ENCODE measurements at regions not wholly inside any gene's neighbourhood (a gene's known extent, or its start where the extent isn't known, plus 50 kb on each side); places are given as distances from the start of the nearest gene placed in this dataset.

GRCh38 chr11:69429716-69430491 is 51.6 kb upstream of the LINC01488 start:
- Histone ChIP-seq H4K91ac (ENCODE audit: insufficient read length, low read depth, low read length) (no peak overlapping the region), H3K79me2 (ENCODE audit: insufficient read depth, low read length) (no peaks in the 10 kb centered on the region), H3K18ac (ENCODE audit: insufficient read length, low read depth, low read length) (no peak overlapping the region), H4K8ac (replicated peaks; ENCODE audit: insufficient read length, low read depth, low read length) (no peak overlapping the region), H2BK20ac (ENCODE audit: low read depth, low read length, poor library complexity, severe bottlenecking) (no peak overlapping the region), H3K14ac (ENCODE audit: insufficient read depth, low read length) (no peak overlapping the region; the same call in 1 of the 2 replicates), H3K27ac (ENCODE audit: insufficient read length, low read depth, low read length) (no peak overlapping the region), H3K23ac (ENCODE audit: insufficient read length, low read depth, low read length) (no peak overlapping the region), H3T11ph (ENCODE audit: low read length) (no peak overlapping the region), H3K9ac (ENCODE audit: extremely low read depth, insufficient read length, low read length) (no peak overlapping the region), H3K4ac (ENCODE audit: low read depth, low read length) (no peak overlapping the region), H2BK15ac (ENCODE audit: low read depth, low read length) (no peak overlapping the region), H4K5ac (ENCODE audit: insufficient read length, low read depth, low read length) (no peak overlapping the region), H2AFZ (ENCODE audit: low read length) (no peak overlapping the region), H3K27me3 (ENCODE audit: insufficient read depth, low read length) (no peaks in the 10 kb centered on the region), H3K4me1 (ENCODE audit: insufficient read depth, low read length) (no peaks in the 10 kb centered on the region), H3K9me3 (ENCODE audit: control insufficient read depth, low read depth, low read length) (peaks cover 3% of the 10 kb centered on the region), H3K23me2 (ENCODE audit: insufficient read length, low read depth, low read length, poor library complexity, severe bottlenecking) (no peaks in the 10 kb centered on the region), H2AK5ac (ENCODE audit: insufficient read length, low read length) (no peak overlapping the region), H2BK120ac (ENCODE audit: low read depth, low read length, poor library complexity, severe bottlenecking) (no peak overlapping the region), H3K4me2 (ENCODE audit: insufficient read depth, insufficient read length, low read length) (no peak overlapping the region), H3K56ac (ENCODE audit: insufficient read length, low read depth, low read length) (no peak overlapping the region), H4K20me1 (ENCODE audit: control insufficient read depth, insufficient read depth, insufficient read length) (no peaks in the 10 kb centered on the region), H2BK12ac (ENCODE audit: insufficient read length, low read depth, low read length) (no peak overlapping the region), H3K79me1 (ENCODE audit: insufficient read depth, low read depth, low read length, poor library complexity, severe bottlenecking) (no peaks in the 10 kb centered on the region), H2BK5ac (ENCODE audit: insufficient read length, low read length) (no peak overlapping the region)
- Mint-ChIP-seq H3K4me3 (no peak overlapping the region), H3K27me3 (ENCODE audit: low read depth) (peaks cover 2% of the 10 kb centered on the region; the same call in 1 of the 2 replicates), H3K27ac (no peak overlapping the region), H3K36me3 (ENCODE audit: insufficient read depth in 1 of 3, low read depth in 3 of 3) (peaks cover 0 to 6% (median 3%) of the 10 kb centered on the region in 3 experiments; a peak in 4 of 7 replicates), H3K4me1 (peaks cover 17 to 18% of the 10 kb centered on the region in 2 experiments), H3K9me3 (peaks cover 9% of the 10 kb centered on the region in 2 experiments)
- no CpG with 5 or more reads among the region's 30 CpGs for WGBS (ENCODE audit: extremely low coverage, insufficient read length, low lambda C conversion rate)
- no peak for DNase-seq
- TF ChIP-seq CTCF (conservative IDR thresholded peaks at IDR 0.05): no peak

Measured in H9 (cell line).